HG02852 (cell line): ENCODE measurements at regions not wholly inside any gene's neighbourhood (a gene's known extent, or its start where the extent isn't known, plus 50 kb on each side); places are given as distances from the start of the nearest gene placed in this dataset.
A peak's percentile ranks its signal among the peaks of the same experiment; 100 is the strongest.

Experiments
- ATAC-seq: cut with Tn5 transposase; IDR thresholded peaks from one replicate; pipeline ENCODE4 v1.9.1; 2021; ENCODE audit warnings: mild to moderate bottlenecking, moderate library complexity; ENCODE audit not compliant: unreplicated experiment

DNA sequence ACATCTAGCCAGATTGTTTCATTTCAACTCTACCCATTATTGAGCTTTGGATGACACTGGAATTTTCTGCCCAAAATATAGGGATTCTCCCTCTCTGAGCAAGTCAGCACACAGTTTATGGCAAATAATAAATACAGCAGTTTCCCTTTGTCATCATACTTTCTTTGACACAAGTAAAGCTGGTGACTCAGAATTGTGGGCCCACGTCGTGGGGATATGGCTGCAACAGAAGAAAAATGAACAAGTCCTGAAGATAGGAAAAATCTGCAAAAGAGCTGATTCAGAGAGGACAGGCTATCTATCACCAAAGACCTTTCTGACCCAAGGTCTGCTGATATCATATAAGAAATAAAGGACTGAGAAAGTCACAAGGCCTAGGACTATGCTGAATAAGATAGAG, 236.3 kb upstream of the ZC3H12C start:
- ATAC-seq, result no peak

- no peak for ATAC-seq
These were observed 235.6 kb upstream of the ZC3H12C start for GRCh38 chr11:109857637-109858036.

- ATAC-seq, result no peak
These were observed 235.0 kb upstream of the ZC3H12C start for GRCh38 chr11:109858152-109858551.

GRCh38 chr11:109859045-109859724, 234.0 kb upstream of the ZC3H12C start:
- no peak for ATAC-seq

DNA sequence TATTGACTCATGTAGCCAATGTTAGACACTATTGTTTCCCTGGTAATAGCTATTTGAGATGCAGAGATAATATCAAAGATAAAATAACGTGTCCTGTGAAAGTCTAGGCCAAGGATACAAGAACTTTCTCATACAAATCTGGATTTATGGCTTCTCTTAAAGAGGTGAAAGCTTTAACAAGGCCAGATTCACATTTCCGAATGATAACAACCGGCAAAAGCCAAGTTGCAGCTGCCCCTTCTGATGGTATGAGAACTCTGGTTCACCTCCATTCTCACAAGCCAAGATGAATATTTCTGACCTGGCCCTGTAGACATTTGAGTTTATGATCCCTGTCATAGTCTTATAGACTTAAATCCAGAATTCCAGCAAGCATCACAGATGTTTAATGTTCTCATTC, 230.4 kb upstream of the ZC3H12C start:
- ATAC-seq, result no peak

GRCh38 chr11:109864151-109864661, 229.0 kb upstream of the ZC3H12C start:
- ATAC-seq, result peak; percentile 96

GRCh38 chr11:109864834-109865547, 228.2 kb upstream of the ZC3H12C start:
- peak; percentile 36 for ATAC-seq

- no peak for ATAC-seq
These were observed 227.5 kb upstream of the ZC3H12C start for GRCh38 chr11:109865548-109866186.

- no peak for ATAC-seq
These were observed 225.4 kb upstream of the ZC3H12C start for GRCh38 chr11:109867784-109868183.

- no peak for ATAC-seq
These were observed 223.7 kb upstream of the ZC3H12C start for GRCh38 chr11:109869536-109869935.

- ATAC-seq, result no peak
These were observed 222.9 kb upstream of the ZC3H12C start for GRCh38 chr11:109870297-109870696.

- no peak for ATAC-seq
These were observed 216.1 kb upstream of the ZC3H12C start for GRCh38 chr11:109877043-109877442.

DNA sequence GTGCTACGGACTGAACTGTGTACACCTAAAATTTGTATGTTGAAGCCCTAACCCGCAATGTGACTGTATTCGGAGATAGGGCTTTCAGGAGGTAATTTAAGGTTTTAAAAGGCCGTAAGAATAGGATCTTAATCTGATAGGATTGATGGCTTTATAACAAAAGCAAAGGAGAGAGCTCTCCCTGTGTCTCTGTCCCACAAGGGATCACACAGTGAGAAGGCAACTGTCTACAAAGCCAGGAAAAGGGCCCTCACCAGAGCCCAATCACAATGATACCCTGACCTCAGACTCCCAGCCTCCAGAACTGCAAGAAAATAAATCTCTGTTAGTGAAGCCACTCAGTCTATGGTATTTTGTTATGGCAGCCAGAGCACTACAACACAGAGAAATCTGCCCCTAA, 208.7 kb upstream of the ZC3H12C start:
- ATAC-seq, result no peak

- ATAC-seq, result no peak
These were observed 208.2 kb upstream of the ZC3H12C start for GRCh38 chr11:109885006-109885405.

GRCh38 chr11:109892321-109892794, 200.8 kb upstream of the ZC3H12C start:
- no peak for ATAC-seq

DNA sequence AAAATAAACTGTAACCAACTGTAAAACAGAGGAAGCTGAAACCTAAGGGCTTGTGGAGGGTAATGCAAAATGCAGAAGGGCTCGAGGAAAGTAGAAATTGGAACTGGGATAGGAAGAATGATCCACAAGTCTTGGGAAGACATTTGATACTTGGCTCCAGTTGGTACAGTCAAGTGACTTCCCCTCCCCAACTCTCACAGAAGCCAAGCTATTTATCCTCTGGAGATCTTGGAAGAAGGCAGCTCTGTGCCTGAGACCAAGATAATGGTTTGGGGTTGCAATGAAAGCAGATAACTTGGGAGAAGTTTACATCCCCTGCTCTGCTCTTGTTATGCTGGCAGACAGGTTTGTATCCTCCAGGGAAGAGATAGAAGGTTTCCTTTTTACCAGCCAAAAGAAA, 198.9 kb upstream of the ZC3H12C start:
- no peak for ATAC-seq

- no peak for ATAC-seq
These were observed 194.6 kb upstream of the ZC3H12C start for GRCh38 chr11:109898592-109898991.

GRCh38 chr11:109902764-109903433, 190.3 kb upstream of the ZC3H12C start:
- ATAC-seq, result no peak

DNA sequence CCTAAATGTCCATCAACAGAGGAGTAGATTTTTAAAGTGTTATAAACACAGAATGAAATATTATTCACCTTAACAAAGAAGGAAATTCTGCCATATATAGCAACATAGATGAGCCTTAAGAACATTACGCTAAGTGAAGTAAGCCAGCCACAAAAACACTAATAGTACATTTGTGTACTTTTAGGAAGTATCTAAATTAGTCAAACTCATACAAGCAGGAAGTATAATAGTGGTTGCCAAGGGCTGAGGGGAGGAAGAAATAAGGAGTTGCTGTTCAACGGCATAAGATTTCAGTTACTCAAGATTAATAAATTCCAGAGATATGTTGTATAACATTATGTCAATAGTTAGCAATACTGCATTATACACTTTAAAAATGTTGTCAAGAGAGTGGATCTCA, 181.7 kb upstream of the ZC3H12C start:
- ATAC-seq, result peak; percentile 52

DNA sequence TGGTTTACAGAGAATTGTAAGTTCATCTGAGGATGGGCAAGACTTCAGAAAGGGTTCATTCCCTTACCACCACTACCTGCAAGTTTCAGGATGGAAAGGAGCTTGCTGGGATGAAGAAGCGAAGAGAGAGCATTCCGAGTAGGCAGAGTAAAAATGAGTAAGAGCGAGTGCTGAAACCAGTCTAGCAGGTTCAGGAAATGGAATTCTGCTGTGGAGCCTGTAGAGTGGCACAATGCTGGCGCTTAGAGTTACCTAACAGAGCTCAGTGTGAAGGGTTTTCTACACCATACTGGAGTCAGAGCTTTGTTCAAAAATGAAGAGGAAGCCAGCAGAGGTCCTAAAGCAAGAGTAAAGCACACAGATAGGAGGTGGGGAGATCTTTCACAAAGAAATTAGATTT, 179.2 kb upstream of the ZC3H12C start:
- no peak for ATAC-seq
